HG02870 (cell line): ENCODE measurements at regions not wholly inside any gene's neighbourhood (a gene's known extent, or its start where the extent isn't known, plus 50 kb on each side); places are given as distances from the start of the nearest gene placed in this dataset.
A peak's percentile ranks its signal among the peaks of the same experiment; 100 is the strongest.

Experiments
- ATAC-seq: cut with Tn5 transposase; IDR thresholded peaks from one replicate; pipeline ENCODE4 v1.9.1; 2021; ENCODE audit warnings: mild to moderate bottlenecking, moderate library complexity; ENCODE audit not compliant: unreplicated experiment

DNA sequence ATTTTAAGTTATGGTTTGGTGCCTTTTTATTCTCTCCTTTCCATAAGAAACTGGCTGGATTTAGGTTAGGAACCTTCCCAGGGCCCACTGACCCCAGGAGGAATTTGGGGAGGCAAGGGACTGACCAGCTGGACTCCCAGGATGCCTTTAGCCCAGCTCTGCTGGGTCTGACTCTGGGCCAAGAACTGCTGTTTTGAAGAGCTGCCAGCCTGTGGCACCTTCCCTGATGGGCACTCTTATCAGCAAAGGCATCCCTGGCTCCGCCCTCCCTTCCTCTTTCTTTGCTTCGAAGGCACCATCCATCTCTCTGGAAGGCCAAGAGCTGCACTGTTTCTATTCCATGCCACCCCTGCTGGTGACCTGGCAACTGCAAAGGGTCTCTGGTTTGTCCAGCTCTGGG is 174.7 kb downstream of the POU4F1 start:
- ATAC-seq = no peak

- no peak for ATAC-seq
Measured at GRCh38 chr13:78426183-78426582, 177.2 kb downstream of the POU4F1 start.

GRCh38 chr13:78420814-78421213 is 182.5 kb downstream of the POU4F1 start:
- peak; percentile 94 for ATAC-seq

DNA sequence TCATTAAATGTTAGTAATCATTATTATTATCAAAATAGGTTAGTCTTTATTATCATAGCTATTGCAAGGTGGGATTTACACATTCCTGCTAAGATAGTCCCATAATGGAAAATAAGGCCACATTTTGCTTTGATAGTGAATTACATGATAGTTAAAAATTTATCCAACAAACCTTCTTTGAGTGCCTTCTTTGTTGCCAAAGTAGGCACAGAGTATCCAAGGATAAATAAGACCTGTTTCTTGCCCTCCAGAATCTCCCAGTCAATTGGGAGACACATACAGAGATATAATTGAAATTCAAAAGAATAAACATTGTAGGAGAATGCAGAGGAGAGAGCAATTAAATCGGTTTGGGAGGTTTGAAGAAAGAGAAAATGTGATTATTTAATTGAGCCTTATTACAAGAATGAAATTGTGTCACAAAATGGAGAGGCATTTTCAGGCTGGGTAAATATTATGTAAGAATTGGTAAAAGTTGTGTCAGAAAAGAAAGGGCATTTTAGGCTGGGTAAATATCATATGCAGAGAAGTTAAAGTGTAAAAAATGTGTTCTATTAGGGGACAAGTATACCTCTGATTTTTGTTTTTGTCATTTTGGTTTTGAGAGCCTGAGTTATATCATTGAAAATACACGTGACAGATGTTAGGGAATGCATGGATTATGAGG is 189.3 kb downstream of the POU4F1 start:
- ATAC-seq = no peak

- no peak for ATAC-seq
Measured at GRCh38 chr13:78410847-78411246, 192.5 kb downstream of the POU4F1 start.

GRCh38 chr13:78410164-78410563 is 193.2 kb downstream of the POU4F1 start:
- ATAC-seq = no peak

DNA sequence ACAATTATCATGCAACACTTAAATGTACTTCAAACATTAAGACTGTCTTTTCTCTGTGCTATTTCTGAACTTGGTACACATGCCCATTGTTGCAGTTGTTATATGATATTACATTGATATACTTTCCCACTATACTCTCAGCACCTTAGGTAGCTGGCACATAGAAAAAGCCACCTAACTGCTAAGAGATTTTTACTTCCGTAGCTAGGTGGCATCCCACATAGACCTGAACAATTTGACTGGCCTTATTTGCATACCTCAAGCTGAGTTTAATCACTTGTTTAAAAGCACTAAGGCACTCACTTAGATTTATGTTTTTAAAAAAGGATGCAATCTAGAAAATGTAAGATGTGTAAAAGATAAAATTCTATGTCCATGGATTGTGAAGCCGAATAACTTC is 194.2 kb downstream of the POU4F1 start:
- peak; percentile 73 for ATAC-seq

GRCh38 chr13:78404846-78405360 is 198.4 kb downstream of the POU4F1 start:
- ATAC-seq = no peak

- ATAC-seq = no peak
Measured at GRCh38 chr13:78402708-78403400, 200.5 kb downstream of the POU4F1 start.

DNA sequence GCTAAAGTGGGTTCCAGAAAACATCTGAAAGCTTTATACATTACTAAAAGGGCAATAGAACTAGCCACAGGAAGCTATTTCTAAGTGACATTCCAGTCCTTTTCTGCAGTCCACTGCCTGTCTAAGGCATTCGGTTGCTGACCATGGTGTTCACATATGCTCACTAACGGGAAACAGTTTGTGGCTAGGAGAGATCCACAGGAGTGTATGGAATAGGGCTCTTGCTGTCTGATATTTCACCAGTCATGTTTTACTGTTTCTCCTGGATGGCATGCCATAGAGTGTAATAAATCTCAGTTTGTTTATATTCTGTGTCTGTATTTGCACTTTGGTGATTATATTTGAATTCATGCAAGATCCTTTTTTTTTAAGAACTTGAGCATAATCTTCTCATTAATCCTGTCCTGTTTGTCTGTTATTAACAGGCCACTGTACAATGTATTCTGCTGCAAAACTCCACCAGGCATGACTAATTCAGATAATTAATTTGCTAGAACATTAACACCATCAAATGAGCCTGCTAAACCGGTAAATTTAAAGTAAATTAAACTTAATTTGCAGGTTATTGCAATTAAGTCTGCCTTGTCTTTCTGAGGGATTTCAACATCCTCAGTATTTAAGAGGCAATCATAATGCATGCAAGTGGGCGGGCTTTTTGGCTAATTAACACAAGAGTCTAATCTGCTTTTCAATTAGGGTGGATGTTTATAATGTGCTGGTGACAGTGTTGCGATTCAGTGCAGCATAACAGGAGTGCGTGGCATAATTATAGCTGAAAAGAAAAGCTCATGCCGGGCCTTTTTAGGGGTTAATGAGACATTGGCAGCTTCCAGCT is 201.3 kb downstream of the POU4F1 start:
- no peak for ATAC-seq

- ATAC-seq = peak; percentile 97
Measured at GRCh38 chr13:78398743-78399410, 204.5 kb downstream of the POU4F1 start.

DNA sequence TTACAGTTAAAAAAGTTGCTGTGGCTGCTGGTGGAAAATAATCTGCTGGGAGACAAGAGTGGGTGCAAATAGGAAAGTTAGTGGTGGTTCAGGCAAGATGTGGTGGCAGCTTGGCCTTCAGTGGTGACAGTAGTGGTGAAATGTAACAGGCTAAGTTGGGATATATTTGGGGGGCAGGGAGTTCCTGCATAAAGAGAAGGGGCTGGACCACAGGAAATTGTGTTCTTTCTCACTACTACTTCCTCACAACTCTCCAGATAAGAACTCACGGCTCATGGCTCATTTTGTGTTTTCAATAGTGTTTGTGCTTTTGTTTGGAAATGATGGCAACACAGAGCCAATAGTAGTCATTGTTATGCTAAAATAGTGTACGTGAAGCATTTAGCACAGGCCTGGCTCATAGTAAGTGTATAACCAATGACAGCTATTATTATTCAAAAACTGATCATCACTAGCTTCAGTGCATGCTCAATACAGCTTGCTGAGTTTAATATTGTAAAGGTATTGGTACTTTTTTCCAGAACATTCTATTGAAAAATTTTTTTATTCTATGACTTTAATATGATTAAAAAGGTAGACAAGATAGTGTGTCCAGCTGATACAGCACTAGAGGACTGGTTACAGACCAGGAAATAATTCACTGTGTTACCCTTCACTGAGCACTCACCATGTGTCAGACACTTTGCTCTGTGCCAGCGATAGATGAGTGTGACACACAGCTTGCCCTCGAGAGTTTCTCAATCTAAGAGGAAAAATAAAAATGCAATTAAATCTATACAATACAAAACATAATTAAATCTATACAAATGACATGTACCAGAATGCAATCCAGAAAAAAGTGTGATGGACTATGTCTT is 209.8 kb downstream of the POU4F1 start:
- no peak for ATAC-seq

DNA sequence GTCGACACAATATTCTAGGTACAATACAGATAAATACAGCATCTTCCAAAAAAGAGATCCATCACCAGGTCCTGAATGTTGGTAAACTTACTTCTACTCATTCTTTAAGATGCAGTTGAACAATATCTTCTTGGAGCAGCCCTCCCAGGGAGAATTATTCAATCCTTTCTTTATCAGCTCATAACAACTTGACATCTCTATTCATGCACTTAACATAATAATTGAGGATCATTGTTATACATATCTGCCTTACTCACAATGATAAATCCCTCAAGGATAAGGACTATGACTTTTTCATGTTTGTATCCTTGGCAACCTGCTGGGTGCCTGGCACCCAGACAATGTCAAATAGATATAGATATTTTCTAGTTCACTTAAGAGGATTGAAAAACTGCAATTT is 219.5 kb downstream of the POU4F1 start:
- no peak for ATAC-seq

DNA sequence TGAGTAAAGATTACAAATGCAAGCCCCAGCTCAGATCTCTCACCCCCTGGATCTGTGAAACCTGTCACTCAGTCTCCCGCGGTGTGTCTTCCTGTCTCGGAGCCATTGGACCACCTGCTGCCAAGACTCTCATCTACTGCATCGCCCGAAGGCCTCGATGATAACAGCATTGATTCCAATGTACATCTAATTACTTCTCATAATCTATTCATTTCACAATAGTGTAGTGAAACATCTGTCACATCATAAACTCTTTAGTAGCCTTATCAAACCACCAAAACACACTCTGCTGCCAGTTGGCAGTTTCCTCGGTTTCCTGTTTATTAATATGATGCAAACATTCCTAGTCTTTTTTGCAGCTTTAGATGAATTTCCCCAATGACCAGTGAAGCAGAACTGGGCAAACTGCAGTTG is 220.3 kb downstream of the POU4F1 start:
- ATAC-seq = no peak

GRCh38 chr13:78382491-78382890 is 220.9 kb downstream of the POU4F1 start:
- no peak for ATAC-seq

DNA sequence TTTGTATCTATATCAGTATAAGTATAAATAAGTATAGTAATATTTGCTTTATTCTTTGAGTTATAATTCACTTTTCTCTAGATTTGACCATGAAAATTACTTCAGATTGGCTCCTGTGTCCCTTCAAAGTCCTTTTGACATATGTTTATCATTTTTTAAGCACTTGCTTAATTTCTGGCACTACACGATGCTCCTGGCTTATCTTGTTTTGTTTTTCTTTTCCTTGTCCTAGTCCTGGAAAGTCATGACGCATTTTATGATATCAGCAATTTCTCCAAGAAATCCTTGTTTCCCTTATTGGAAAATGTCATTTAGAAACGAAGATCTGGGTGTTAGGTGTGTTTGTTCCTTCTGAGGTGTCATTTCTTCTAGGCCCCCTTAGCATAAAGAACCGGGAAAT is 226.5 kb downstream of the POU4F1 start:
- ATAC-seq = no peak

DNA sequence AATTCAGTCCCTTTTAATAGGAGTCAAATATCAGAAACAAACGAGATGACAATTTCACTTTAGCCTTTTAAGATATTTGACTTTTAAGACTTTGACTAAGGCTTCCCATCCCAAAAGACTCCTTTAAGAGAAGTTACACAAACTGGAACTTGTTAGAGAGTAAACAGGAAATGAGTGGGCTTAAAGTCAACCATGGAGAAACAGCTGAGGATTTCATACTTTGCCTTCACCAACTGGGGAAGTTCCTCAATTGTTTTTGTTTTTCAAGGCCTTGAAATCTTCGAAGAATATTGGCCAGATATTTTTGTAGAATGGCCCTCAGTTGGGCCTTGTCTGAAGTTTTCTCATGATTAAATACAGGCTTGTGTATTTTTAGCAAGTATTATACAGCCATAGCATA is 227.3 kb downstream of the POU4F1 start:
- no peak for ATAC-seq

DNA sequence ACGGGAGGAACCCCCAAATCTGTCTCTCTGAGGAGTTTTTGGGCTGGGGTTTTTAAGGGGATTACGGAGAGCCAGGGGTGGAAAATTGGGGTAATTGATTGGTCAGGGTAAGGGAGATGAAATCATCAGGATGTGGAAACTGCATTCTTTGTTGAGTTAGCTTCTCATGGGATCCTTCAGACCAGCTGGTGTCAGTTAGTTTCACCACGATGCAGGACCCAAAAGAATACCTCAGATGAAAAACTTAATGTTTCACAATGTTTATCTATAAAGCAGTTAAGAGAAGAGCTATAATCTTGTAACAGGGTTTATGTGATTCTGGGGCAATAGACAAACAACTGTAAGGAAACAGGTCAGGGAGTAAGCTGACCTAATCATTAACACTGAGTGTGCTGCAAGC is 230.8 kb downstream of the POU4F1 start:
- no peak for ATAC-seq

DNA sequence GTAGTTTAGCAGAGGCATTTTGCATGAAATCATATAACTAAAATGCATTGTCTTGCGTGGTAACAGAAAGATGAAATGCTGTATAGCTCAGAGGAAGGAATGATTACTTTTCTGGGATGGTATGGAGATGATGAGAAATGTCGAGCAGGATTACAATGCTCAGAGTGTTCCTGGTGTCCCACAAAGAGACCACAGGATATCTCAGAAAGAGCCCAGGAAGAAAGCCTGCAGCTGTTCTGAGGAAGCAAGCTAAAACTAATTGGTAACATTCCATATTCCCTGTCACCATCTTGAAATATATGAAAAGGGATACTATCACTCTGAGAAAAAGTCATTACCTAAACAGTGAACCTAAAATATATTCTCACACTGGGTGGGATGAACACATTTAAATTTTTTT is 233.1 kb downstream of the POU4F1 start:
- no peak for ATAC-seq

DNA sequence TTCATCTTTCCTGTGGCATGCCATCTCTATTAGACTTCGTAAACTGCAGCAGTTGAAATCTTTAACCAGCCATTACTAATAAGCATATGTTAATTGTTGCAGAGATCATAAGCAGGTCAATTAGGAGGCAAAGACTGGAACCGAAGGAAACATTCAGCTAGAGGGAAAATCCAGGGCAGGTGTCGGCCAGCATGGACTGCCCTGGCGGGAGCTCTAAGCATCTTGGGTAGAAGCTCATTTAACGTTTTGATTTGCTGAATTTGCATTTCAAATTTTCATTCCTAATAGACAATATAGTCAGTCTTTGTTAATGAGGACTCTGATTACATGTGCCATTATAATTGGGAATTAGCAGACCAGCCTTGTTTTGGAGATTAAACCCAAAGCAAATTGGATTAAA is 238.6 kb downstream of the POU4F1 start:
- ATAC-seq = no peak
